Nephron (organoid): ENCODE measurements at regions not wholly inside any gene's neighbourhood (a gene's known extent, or its start where the extent isn't known, plus 50 kb on each side); places are given as distances from the start of the nearest gene placed in this dataset.

Experiments used
- H3K27ac Mint-ChIP-seq, 3 experiments: 2 replicates each; pipeline ENCODE4 v1.8.0; 2020; ENCODE audit warnings: mixed read lengths in 3 of 3, mild to moderate bottlenecking in 2 of 3, moderate library complexity in 1 of 3
- H3K27me3 Mint-ChIP-seq: 2 replicates; pipeline ENCODE4 v1.8.0; 2021; ENCODE audit warnings: low read depth, mild to moderate bottlenecking, moderate library complexity, mixed read lengths
- H3K36me3 Mint-ChIP-seq: 2 replicates; pipeline ENCODE4 v1.8.0; 2020; ENCODE audit warnings: low read depth, mixed read lengths
- H3K4me1 Mint-ChIP-seq: 2 replicates; pipeline ENCODE4 v1.8.0; 2020; ENCODE audit warnings: mixed read lengths
- H3K4me3 Mint-ChIP-seq, 3 experiments: 2 replicates each; pipeline ENCODE4 v1.8.0; 2020; ENCODE audit warnings: mild to moderate bottlenecking in 3 of 3, mixed read lengths in 3 of 3, moderate library complexity in 2 of 3
- H3K9me3 Mint-ChIP-seq: 2 replicates; pipeline ENCODE4 v1.8.0; 2020; ENCODE audit warnings: mixed read lengths
- TF ChIP-seq, protein P1 (sequence below), 3 experiments: fragments of 200-600 bp; sonication (generic); IDR thresholded peaks; one replicate each; pipeline ENCODE4 v1.5.0; 2021; ENCODE audit warnings: antibody characterized with exemption in 3 of 3; ENCODE audit not compliant: unreplicated experiment in 3 of 3

DNA sequence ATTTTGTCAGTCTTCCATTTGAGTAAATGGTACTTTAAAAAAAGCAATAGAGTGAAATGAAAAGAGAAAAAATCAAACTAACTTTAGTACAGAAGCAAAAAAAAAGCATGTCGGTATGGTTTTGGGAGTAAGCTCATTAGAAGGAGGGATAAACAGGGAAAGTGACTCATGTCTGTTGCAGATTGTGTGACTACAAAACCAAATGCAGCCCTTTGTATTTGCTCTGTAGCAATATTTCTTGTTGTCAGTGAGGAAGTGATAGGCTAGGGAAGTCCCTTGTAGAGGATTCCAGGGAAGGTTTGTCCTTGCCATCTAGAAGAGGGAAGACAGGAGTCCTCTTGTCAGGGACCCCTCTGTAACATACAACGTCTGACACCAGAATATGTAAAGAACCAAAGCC is 150.5 kb upstream of the POU1F1 start:
- H3K27me3 Mint-ChIP-seq: no peaks in the 10 kb centered on the region
- no peaks in the 10 kb centered on the region for H3K36me3 Mint-ChIP-seq
- peaks cover 3% of the 10 kb centered on the region for H3K9me3 Mint-ChIP-seq
- no peak overlapping the region for H3K27ac Mint-ChIP-seq
- TF ChIP-seq, protein P1, sequence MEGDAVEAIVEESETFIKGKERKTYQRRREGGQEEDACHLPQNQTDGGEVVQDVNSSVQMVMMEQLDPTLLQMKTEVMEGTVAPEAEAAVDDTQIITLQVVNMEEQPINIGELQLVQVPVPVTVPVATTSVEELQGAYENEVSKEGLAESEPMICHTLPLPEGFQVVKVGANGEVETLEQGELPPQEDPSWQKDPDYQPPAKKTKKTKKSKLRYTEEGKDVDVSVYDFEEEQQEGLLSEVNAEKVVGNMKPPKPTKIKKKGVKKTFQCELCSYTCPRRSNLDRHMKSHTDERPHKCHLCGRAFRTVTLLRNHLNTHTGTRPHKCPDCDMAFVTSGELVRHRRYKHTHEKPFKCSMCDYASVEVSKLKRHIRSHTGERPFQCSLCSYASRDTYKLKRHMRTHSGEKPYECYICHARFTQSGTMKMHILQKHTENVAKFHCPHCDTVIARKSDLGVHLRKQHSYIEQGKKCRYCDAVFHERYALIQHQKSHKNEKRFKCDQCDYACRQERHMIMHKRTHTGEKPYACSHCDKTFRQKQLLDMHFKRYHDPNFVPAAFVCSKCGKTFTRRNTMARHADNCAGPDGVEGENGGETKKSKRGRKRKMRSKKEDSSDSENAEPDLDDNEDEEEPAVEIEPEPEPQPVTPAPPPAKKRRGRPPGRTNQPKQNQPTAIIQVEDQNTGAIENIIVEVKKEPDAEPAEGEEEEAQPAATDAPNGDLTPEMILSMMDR (IDR thresholded peaks at IDR 0.05; ENCODE audit: unreplicated experiment in 3 of 3): no peak
- H3K4me3 Mint-ChIP-seq: no peak overlapping the region
- H3K4me1 Mint-ChIP-seq: no peaks in the 10 kb centered on the region

DNA sequence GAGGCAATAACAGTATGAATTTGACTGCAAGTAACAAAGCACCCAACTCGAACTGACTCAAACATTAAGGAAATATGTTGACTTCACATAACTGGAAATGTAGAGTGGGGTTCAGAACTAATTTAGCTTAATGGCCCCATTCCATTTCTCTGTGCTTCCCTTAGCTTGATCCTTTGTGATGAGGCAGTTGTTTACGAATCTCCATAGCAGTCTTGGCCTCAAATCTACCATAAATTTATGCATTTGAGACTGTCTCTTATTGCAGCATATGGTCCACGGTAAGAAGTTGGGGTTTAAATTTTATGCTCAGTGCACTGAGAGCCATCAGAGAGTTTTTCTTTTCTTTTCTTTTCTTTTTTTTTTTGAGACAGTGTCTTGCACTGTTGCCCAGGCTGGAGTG is 148.7 kb upstream of the POU1F1 start:
- no peaks in the 10 kb centered on the region for H3K27me3 Mint-ChIP-seq
- no peak overlapping the region for H3K4me3 Mint-ChIP-seq
- no peaks in the 10 kb centered on the region for H3K4me1 Mint-ChIP-seq
- no peak overlapping the region for H3K27ac Mint-ChIP-seq
- H3K36me3 Mint-ChIP-seq: no peaks in the 10 kb centered on the region
- H3K9me3 Mint-ChIP-seq: peaks cover 3% of the 10 kb centered on the region
- TF ChIP-seq, protein P1 (IDR thresholded peaks at IDR 0.05; ENCODE audit: unreplicated experiment in 3 of 3): no peak

DNA sequence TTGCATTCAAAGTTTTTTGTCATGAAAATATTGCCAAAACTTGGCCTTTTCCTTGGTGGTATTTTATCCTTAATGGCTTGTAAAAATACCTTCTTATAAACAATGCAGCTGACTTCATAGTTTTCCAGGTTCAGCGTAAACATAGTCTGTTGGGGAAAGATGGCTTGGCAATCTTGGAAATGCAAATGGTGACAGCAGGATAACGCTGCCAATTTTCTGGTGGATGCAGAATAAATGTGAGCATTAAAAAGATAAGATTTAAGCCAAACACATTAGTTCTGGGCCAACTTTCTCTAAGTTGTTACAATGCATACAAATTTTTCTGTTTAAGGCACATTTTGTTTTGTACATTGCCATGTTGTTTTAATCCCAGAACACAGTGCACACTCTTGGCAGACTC is 147.0 kb upstream of the POU1F1 start:
- Mint-ChIP-seq H3K9me3 (peaks cover 3% of the 10 kb centered on the region), H3K27me3 (no peaks in the 10 kb centered on the region), H3K27ac (no peak overlapping the region), H3K36me3 (no peaks in the 10 kb centered on the region), H3K4me3 (no peak overlapping the region), H3K4me1 (no peaks in the 10 kb centered on the region)
- TF ChIP-seq, protein P1 (IDR thresholded peaks at IDR 0.05; ENCODE audit: unreplicated experiment in 3 of 3): no peak

DNA sequence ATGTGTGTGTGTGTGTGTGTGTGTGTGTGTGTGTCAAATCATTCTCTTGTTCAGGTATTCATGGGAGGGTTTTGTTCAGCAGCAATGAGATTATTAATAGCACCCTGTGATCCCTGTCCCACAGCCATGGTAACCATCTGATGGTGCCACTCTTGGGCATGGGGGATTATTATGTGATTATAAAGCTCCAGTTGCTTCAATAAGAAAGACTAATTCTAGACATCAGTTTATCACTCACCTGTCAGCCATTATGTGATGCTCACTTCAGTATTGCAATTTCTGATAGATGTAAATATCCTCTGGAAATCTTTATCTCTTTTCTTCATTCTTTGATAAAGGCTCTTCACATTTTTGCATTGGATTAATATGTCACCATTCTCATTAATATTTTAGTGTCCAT is 145.9 kb upstream of the POU1F1 start:
- H3K9me3 Mint-ChIP-seq: peaks cover 3% of the 10 kb centered on the region
- no peak overlapping the region for H3K27ac Mint-ChIP-seq
- no peaks in the 10 kb centered on the region for H3K27me3 Mint-ChIP-seq
- H3K36me3 Mint-ChIP-seq: no peaks in the 10 kb centered on the region
- H3K4me1 Mint-ChIP-seq: no peaks in the 10 kb centered on the region
- TF ChIP-seq, protein P1 (IDR thresholded peaks at IDR 0.05; ENCODE audit: unreplicated experiment in 3 of 3): no peak
- no peak overlapping the region for H3K4me3 Mint-ChIP-seq

DNA sequence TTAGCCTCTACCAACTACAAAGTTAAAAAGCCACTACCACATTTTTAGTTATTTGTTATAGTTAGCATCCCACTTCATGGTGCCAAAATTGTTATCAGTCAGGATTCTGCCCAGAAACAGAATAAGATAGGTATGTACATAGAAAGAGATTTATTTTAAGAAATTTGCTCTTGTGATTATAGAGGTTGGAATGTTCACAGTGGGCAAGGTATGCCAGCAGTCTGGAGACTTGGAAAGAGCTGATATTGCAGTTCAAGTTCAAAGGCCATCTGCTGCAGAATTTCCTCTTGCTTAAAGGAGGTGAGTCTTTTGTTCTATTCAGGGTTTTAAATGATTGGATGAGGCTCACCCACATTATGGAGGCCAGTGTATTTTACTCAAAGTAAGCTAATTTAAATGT is 143.8 kb upstream of the POU1F1 start:
- no peak overlapping the region for H3K4me3 Mint-ChIP-seq
- no peak overlapping the region for H3K27ac Mint-ChIP-seq
- H3K36me3 Mint-ChIP-seq: no peaks in the 10 kb centered on the region
- peaks cover 4% of the 10 kb centered on the region for H3K9me3 Mint-ChIP-seq
- TF ChIP-seq, protein P1 (IDR thresholded peaks at IDR 0.05; ENCODE audit: unreplicated experiment in 3 of 3): no peak
- no peaks in the 10 kb centered on the region for H3K4me1 Mint-ChIP-seq
- H3K27me3 Mint-ChIP-seq: no peaks in the 10 kb centered on the region

DNA sequence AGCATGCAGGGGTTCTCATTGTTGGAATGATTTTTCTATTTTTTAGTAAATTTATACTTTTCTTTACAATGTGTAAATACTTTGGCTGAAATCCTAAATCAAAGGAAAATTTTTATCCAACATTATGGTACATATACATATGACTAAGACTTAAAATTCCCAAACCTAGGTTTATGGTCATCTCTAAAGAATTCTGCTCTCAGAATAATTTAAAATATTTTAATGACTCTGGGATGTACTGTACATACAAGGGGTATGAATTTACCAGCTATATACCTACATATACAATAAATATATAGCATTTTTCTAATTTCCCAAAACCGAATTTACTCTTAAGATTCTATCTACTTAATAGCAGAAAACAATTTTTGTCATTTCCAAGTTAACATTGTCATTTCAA is 137.9 kb upstream of the POU1F1 start:
- TF ChIP-seq, protein P1 (IDR thresholded peaks at IDR 0.05; ENCODE audit: unreplicated experiment in 3 of 3): no peak
- H3K36me3 Mint-ChIP-seq: no peaks in the 10 kb centered on the region
- no peaks in the 10 kb centered on the region for H3K4me1 Mint-ChIP-seq
- peaks cover 6% of the 10 kb centered on the region for H3K9me3 Mint-ChIP-seq
- no peak overlapping the region for H3K27ac Mint-ChIP-seq
- H3K4me3 Mint-ChIP-seq: no peak overlapping the region
- no peaks in the 10 kb centered on the region for H3K27me3 Mint-ChIP-seq
